GM12878 (cell line): ENCODE measurements at regions not wholly inside any gene's neighbourhood (a gene's known extent, or its start where the extent isn't known, plus 50 kb on each side); places are given as distances from the start of the nearest gene placed in this dataset.

Experiments used
- ATAC-seq: fragments of 200-7000 bp; cut with Tn5 transposase; 3 replicates; pipeline ENCODE4 v1.9.1; 2020; ENCODE audit warnings: mild to moderate bottlenecking, moderate library complexity
- BruUV-seq: library from RNA; stranded (reverse); fragments of 400-500 nt; replicated peaks from 2 replicates; lab custom pipeline; 2021; lab: Mats Ljungman, UMichigan
- CTCF ChIA-PET: fragments of 300-600 bp; sonication (Branson Sonifier 250); formaldehyde crosslinking; extraction: SDS; loops from one replicate; lab custom pipeline; 2021; ENCODE audit warnings: inconsistent platforms; lab: Yijun Ruan, JAX
- POLR2A ChIA-PET: fragments of 350-600 bp; formaldehyde crosslinking; extraction: SDS; loops from one replicate; lab custom pipeline; 2021; ENCODE audit warnings: inconsistent platforms; lab: Charles Lee
- RAD21 ChIA-PET: fragments of 300-600 bp; sonication (Branson Sonifier 250); formaldehyde crosslinking; loops from one replicate; lab custom pipeline; 2023; ENCODE audit warnings: antibody characterized with exemption; ENCODE audit not compliant: unreplicated experiment; lab: Charles Lee
- SMC1A ChIA-PET: fragments of 300-600 bp; sonication (Branson Sonifier 250); formaldehyde crosslinking; loops from one replicate; lab custom pipeline; 2023; ENCODE audit not compliant: unreplicated experiment, uncharacterized antibody; lab: Charles Lee
- DNase-seq: peaks from one replicate; pipeline ENCODE4 v3.0.0-alpha.2; 2011; ENCODE audit warnings: low read depth, low spot score
- FAIRE-seq: peaks from 3 replicates; lab custom pipeline; 2011; peaks lifted over from hg19 to GRCh38; lab: Jason Lieb, UNC
- H2AFZ ChIP-seq: 2 replicates; pipeline ENCODE4 v1.6.0; 2011; ENCODE audit warnings: low read depth, low read length, control low read depth; ENCODE audit not compliant: control insufficient read depth
- H3K27ac ChIP-seq: 2 replicates; pipeline ENCODE4 v1.5.1; 2011; ENCODE audit warnings: control low read depth; ENCODE audit not compliant: control insufficient read depth, insufficient read depth
- H3K27me3 ChIP-seq, 2 experiments: replicated peaks in 1 of 2; 2 replicates each; pipeline versions ENCODE4 v1.6.0 to v1.6.1; 2011; ENCODE audit warnings: low read length in 1 of 2; ENCODE audit not compliant: control insufficient read depth in 2 of 2, insufficient read depth in 2 of 2
- H3K36me3 ChIP-seq, 2 experiments: 2 replicates each; pipeline ENCODE4 v1.5.1; 2011; ENCODE audit warnings: low read length in 1 of 2; ENCODE audit not compliant: control insufficient read depth in 2 of 2, insufficient read depth in 2 of 2
- H3K4me1 ChIP-seq: 2 replicates; pipeline ENCODE4 v1.6.1; 2011; ENCODE audit warnings: mild to moderate bottlenecking, low read length, moderate library complexity, mixed read lengths; ENCODE audit not compliant: control insufficient read depth, insufficient read depth
- H3K4me2 ChIP-seq: 2 replicates; pipeline ENCODE4 v1.6.0; 2011; ENCODE audit warnings: control low read depth; ENCODE audit not compliant: control insufficient read depth, insufficient read depth
- H3K4me3 ChIP-seq: fragments of 200-600 bp; sonication (generic); 2 replicates; pipeline ENCODE4 v1.5.1; 2016
- H3K79me2 ChIP-seq: 2 replicates; pipeline ENCODE4 v1.6.0; 2011; ENCODE audit warnings: low read length; ENCODE audit not compliant: control insufficient read depth, insufficient read depth
- H3K9ac ChIP-seq: 2 replicates; pipeline ENCODE4 v1.8.0; 2011; ENCODE audit warnings: low read length, control low read depth, mixed read lengths; ENCODE audit not compliant: control insufficient read depth, insufficient read depth
- H3K9me3 ChIP-seq: replicated peaks from 3 replicates; pipeline ENCODE4 v1.5.1; 2011; ENCODE audit warnings: mild to moderate bottlenecking, low read length; ENCODE audit not compliant: control insufficient read depth, insufficient read depth
- H4K20me1 ChIP-seq: 2 replicates; pipeline ENCODE4 v1.6.0; 2011; ENCODE audit not compliant: control insufficient read depth, insufficient read depth
- CEBPB ChIP-seq, 2 experiments: fragments of 150-350 bp in 1 of 2; IDR thresholded peaks; 2 replicates each; pipeline ENCODE4 v1.6.1; 2012 to 2014; ENCODE audit warnings: low read depth in 2 of 2, low read length in 2 of 2, borderline replicate concordance in 1 of 2, inconsistent platforms in 1 of 2
- CEBPZ ChIP-seq: fragments of 150-350 bp; IDR thresholded peaks from 2 replicates; pipeline ENCODE4 v1.6.1; 2016; ENCODE audit warnings: low read depth, low read length
- DPF2 ChIP-seq: fragments of 450-650 bp; IDR thresholded peaks from 2 replicates; pipeline ENCODE4 v1.6.1; 2017; ENCODE audit warnings: mild to moderate bottlenecking
- EED ChIP-seq: sonication (generic); IDR thresholded peaks from 2 replicates; pipeline ENCODE4 v1.6.1; 2016; ENCODE audit warnings: antibody characterized with exemption, low read depth
- HDAC6 ChIP-seq: fragments of 200-600 bp; sonication (generic); IDR thresholded peaks from one replicate; pipeline ENCODE4 v1.8.0; 2017; ENCODE audit warnings: antibody characterized with exemption; ENCODE audit not compliant: unreplicated experiment
- SIN3A ChIP-seq: IDR thresholded peaks from 2 replicates; pipeline ENCODE4 v1.6.1; 2012; ENCODE audit warnings: low read depth, low read length, improper control_type of control experiment
- SPI1 ChIP-seq: IDR thresholded peaks from 2 replicates; pipeline ENCODE4 v1.6.1; 2011; ENCODE audit warnings: low read depth, mild to moderate bottlenecking, low read length, moderate library complexity, borderline replicate concordance; ENCODE audit not compliant: insufficient read depth
- SUZ12 ChIP-seq: fragments of 200-600 bp; sonication (generic); IDR thresholded peaks from one replicate; pipeline ENCODE4 v1.6.1; 2018; ENCODE audit warnings: antibody characterized with exemption, mild to moderate bottlenecking; ENCODE audit not compliant: unreplicated experiment
- TCF3 ChIP-seq: IDR thresholded peaks from 2 replicates; pipeline ENCODE4 v1.6.1; 2012; ENCODE audit warnings: low read depth, mild to moderate bottlenecking, low read length, borderline replicate concordance; ENCODE audit not compliant: insufficient read depth
- USF1 ChIP-seq: IDR thresholded peaks from 2 replicates; pipeline ENCODE4 v1.6.1; 2011; ENCODE audit warnings: borderline replicate concordance, low read depth, mild to moderate bottlenecking, moderate library complexity, mixed read lengths, low read length; ENCODE audit not compliant: insufficient read depth; ENCODE audit errors: extremely low read length
- YY1 ChIP-seq: IDR thresholded peaks from 2 replicates; pipeline ENCODE4 v1.6.1; 2011; ENCODE audit warnings: low read depth, mild to moderate bottlenecking, low read length
- ZNF384 ChIP-seq: IDR thresholded peaks from 2 replicates; pipeline ENCODE4 v1.6.1; 2012; ENCODE audit warnings: low read depth, mild to moderate bottlenecking, low read length, improper control_type of control experiment, borderline replicate concordance
- WGBS: methylation state at CpG from one replicate; pipeline ENCODE4 v1.1.6; 2016; ENCODE audit warnings: low lambda C conversion rate; ENCODE audit not compliant: insufficient replicate concordance, insufficient coverage; ENCODE audit errors: missing lambda C conversion rate; 5-methylcytosine and 5-hydroxymethylcytosine counted together
- in situ Hi-C: fragments of 300-500 bp; cut with MboI; formaldehyde crosslinking; loops from 9 replicates; pipeline ENCODE4 v1.14.3; 2018; ENCODE audit warnings: mixed read lengths
- intact Hi-C: fragments of 100-400 bp; cut with micrococcal nuclease; formaldehyde crosslinking; loops from one replicate; pipeline ENCODE4 v1.14.2; 2022; ENCODE audit not compliant: unreplicated experiment
- TF ChIP-seq, protein P1 (sequence below): fragments of 450-650 bp; formaldehyde crosslinking; IDR thresholded peaks from 2 replicates; pipeline ENCODE4 v1.4.0; 2022; ENCODE audit warnings: mild to moderate bottlenecking, moderate library complexity

GRCh38 chr14:38960946-38961531 lies 142.0 kb downstream of the SEC23A start:
- H3K4me1 ChIP-seq = no peaks in the 10 kb centered on the region
- H3K27me3 ChIP-seq = no peaks in the 10 kb centered on the region
- H3K9ac ChIP-seq = no peak overlapping the region
- intact Hi-C loops = no loop called here
- no peak overlapping the region for H2AFZ ChIP-seq
- no peak for DNase-seq
- no peak overlapping the region for H3K4me3 ChIP-seq
- in situ Hi-C loops = no loop called here
- WGBS = 0% methylated on average over 1 of the region's 1 CpG
- no peaks in the 10 kb centered on the region for H3K9me3 ChIP-seq
- H3K79me2 ChIP-seq = no peaks in the 10 kb centered on the region
- SMC1A ChIA-PET = no interaction called here
- BruUV-seq = no TSS peak
- H4K20me1 ChIP-seq = no peaks in the 10 kb centered on the region
- CTCF ChIA-PET = interaction anchor here (0.7 kb wide), 1 partner anchor 97 kb away, joined by 3 read pairs; no protein-coding TSS in a partner anchor
- TF ChIP-seq CEBPB (IDR thresholded peaks at IDR 0.05; ENCODE audit: borderline replicate concordance in 1 of 2, low read depth in 2 of 2, low read length in 2 of 2) = no peak
- no peak for TF ChIP-seq SUZ12
- TF ChIP-seq DPF2 = no peak
- TF ChIP-seq SIN3A = no peak
- no peak for TF ChIP-seq EED
- no peak for TF ChIP-seq YY1
- no peak for TF ChIP-seq HDAC6
- no peak for TF ChIP-seq TCF3
- TF ChIP-seq, protein P1, sequence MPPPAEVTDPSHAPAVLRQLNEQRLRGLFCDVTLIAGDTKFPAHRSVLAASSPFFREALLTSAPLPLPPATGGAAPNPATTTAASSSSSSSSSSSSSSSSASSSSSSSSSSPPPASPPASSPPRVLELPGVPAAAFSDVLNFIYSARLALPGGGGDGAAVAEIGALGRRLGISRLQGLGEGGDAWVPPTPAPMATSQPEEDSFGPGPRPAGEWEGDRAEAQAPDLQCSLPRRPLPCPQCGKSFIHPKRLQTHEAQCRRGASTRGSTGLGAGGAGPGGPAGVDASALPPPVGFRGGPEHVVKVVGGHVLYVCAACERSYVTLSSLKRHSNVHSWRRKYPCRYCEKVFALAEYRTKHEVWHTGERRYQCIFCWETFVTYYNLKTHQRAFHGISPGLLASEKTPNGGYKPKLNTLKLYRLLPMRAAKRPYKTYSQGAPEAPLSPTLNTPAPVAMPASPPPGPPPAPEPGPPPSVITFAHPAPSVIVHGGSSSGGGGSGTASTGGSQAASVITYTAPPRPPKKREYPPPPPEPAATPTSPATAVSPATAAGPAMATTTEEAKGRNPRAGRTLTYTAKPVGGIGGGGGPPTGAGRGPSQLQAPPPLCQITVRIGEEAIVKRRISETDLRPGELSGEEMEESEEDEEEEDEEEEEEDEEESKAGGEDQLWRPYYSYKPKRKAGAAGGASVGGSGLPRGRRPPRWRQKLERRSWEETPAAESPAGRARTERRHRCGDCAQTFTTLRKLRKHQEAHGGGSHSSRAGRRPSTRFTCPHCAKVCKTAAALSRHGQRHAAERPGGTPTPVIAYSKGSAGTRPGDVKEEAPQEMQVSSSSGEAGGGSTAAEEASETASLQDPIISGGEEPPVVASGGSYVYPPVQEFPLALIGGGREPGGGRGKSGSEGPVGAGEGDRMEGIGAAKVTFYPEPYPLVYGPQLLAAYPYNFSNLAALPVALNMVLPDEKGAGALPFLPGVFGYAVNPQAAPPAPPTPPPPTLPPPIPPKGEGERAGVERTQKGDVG = no peak
- no peak for TF ChIP-seq USF1
- no peak for TF ChIP-seq SPI1
- no peak for TF ChIP-seq ZNF384
- no peak for TF ChIP-seq CEBPZ
- TF ChIP-seq, all 136 proteins: peak for 0
- FAIRE-seq (no peak), ATAC-seq (no peak)
- POLR2A ChIA-PET = no interaction called here
- no peaks in the 10 kb centered on the region for H3K36me3 ChIP-seq
- H3K27ac ChIP-seq = no peak overlapping the region
- no peak overlapping the region for H3K4me2 ChIP-seq
- RAD21 ChIA-PET = no interaction called here
